WI38 (cell line): ENCODE measurements at regions not wholly inside any gene's neighbourhood (a gene's known extent, or its start where the extent isn't known, plus 50 kb on each side); places are given as distances from the start of the nearest gene placed in this dataset.

Experiments used
- H3K4me3 ChIP-seq: 2 replicates; pipeline ENCODE4 v1.5.1; 2011; ENCODE audit warnings: low read depth, mild to moderate bottlenecking, control low read depth, low read length
- CTCF ChIP-seq: IDR thresholded peaks from 2 replicates; pipeline ENCODE4 v1.5.1; 2012; ENCODE audit warnings: low read depth, mild to moderate bottlenecking, control low read depth, low read length

- TF ChIP-seq CTCF, result no peak
- no peak overlapping the region for H3K4me3 ChIP-seq
Measured at GRCh38 chr1:17885663-17886320, 130.7 kb downstream of the ACTL8 start.

GRCh38 chr1:17886386-17886785, 131.3 kb downstream of the ACTL8 start:
- TF ChIP-seq CTCF, result no peak
- H3K4me3 ChIP-seq, result no peak overlapping the region

- H3K4me3 ChIP-seq, result no peak overlapping the region
- no peak for TF ChIP-seq CTCF
Measured at GRCh38 chr1:17886838-17887441, 131.8 kb downstream of the ACTL8 start.

GRCh38 chr1:17887661-17888371, 132.7 kb downstream of the ACTL8 start:
- H3K4me3 ChIP-seq, result no peak overlapping the region
- TF ChIP-seq CTCF, result no peak

GRCh38 chr1:17890056-17890814, 135.1 kb downstream of the ACTL8 start:
- H3K4me3 ChIP-seq, result no peak overlapping the region
- TF ChIP-seq CTCF, result no peak

- no peak overlapping the region for H3K4me3 ChIP-seq
- TF ChIP-seq CTCF, result no peak
Measured at GRCh38 chr1:17890815-17891191, 135.7 kb downstream of the ACTL8 start.
